ENCODE measurements at regions not wholly inside any gene's neighbourhood (a gene's known extent, or its start where the extent isn't known, plus 50 kb on each side); places are given as distances from the start of the nearest gene placed in this dataset.

GRCh38 chr2:180144338-180144813, 137.3 kb upstream of the CWC22 start:
- no peak overlapping the region for H3K27ac Mint-ChIP-seq (ENCODE audit: low read depth, unreplicated experiment)
- no peak overlapping the region for H3K4me3 Mint-ChIP-seq (ENCODE audit: unreplicated experiment)
- intact Hi-C loops (cut with micrococcal nuclease), result no loop called here
- ChIA-PET CTCF (interaction anchor here (0.5 to 0.9 kb wide), 4 partner anchors 19 to 916 kb away, joined by 3 to 5 read pairs (median 3); no protein-coding TSS in a partner anchor), POLR2A (no interaction called here)
- H3K27me3 Mint-ChIP-seq (ENCODE audit: insufficient read depth, unreplicated experiment), result no peaks in the 10 kb centered on the region
- no TSS peak for BruUV-seq (replicated peaks)
- no peaks in the 10 kb centered on the region for H3K9me3 Mint-ChIP-seq (ENCODE audit: unreplicated experiment)
- H3K4me1 Mint-ChIP-seq (ENCODE audit: insufficient read depth, unreplicated experiment), result no peaks in the 10 kb centered on the region
- TF ChIP-seq CTCF (IDR thresholded peaks at IDR 0.05; ENCODE audit: unreplicated experiment), result no peak
- no peaks in the 10 kb centered on the region for H3K36me3 Mint-ChIP-seq (ENCODE audit: insufficient read depth, unreplicated experiment)
- DNase-seq (ENCODE audit: unreplicated experiment), result no peak

DNA sequence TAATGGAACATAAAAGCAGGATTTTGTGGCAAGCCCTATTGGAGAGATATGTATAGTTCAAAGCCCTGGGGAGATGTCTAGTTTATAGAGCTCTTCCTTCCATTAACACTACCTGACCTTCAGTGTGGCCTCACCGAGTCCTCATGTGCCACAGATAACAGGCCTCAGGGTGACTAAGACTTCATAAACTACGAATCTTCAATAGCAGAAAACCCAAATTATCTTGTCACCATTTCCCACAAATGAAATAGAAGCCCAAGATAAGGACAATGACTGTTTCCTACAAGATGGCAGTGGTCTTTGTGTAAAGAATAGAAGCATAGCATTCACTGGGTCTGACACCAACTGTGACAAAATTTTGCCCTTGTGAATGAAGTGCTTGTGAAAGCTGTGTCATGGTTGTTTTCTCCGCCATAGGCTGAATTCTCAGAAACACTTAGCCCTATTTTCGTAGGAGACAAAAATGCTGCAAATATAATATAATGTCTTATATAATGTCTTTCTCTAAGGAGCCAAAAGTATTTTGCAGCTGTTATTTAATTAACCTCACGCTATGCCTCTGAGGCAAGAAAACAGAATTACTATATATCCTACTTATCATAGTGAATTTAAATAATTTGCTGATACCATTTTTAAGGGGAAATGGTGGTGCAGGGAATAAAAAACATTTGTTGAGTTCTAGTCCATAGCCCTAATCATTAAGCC, 136.7 kb upstream of the CWC22 start:
- ChIA-PET POLR2A (no interaction called here), CTCF (interaction anchor here (0.5 to 0.9 kb wide), 4 partner anchors 18 to 916 kb away, joined by 3 to 5 read pairs (median 3); no protein-coding TSS in a partner anchor)
- BruUV-seq (replicated peaks), result no TSS peak
- no peaks in the 10 kb centered on the region for H3K9me3 Mint-ChIP-seq (ENCODE audit: unreplicated experiment)
- H3K4me1 Mint-ChIP-seq (ENCODE audit: insufficient read depth, unreplicated experiment), result no peaks in the 10 kb centered on the region
- no peak for TF ChIP-seq CTCF (IDR thresholded peaks at IDR 0.05; ENCODE audit: unreplicated experiment)
- H3K27me3 Mint-ChIP-seq (ENCODE audit: insufficient read depth, unreplicated experiment), result no peaks in the 10 kb centered on the region
- intact Hi-C loops (cut with micrococcal nuclease), result no loop called here
- H3K36me3 Mint-ChIP-seq (ENCODE audit: insufficient read depth, unreplicated experiment), result no peaks in the 10 kb centered on the region
- no peak overlapping the region for H3K4me3 Mint-ChIP-seq (ENCODE audit: unreplicated experiment)
- DNase-seq (ENCODE audit: unreplicated experiment), result no peak
- no peak overlapping the region for H3K27ac Mint-ChIP-seq (ENCODE audit: low read depth, unreplicated experiment)

GRCh38 chr2:180141600-180141999, 134.5 kb upstream of the CWC22 start:
- BruUV-seq (replicated peaks), result no TSS peak
- Mint-ChIP-seq H3K4me3 (ENCODE audit: unreplicated experiment) (no peak overlapping the region), H3K36me3 (ENCODE audit: insufficient read depth, unreplicated experiment) (no peaks in the 10 kb centered on the region), H3K27me3 (ENCODE audit: insufficient read depth, unreplicated experiment) (no peaks in the 10 kb centered on the region), H3K9me3 (ENCODE audit: unreplicated experiment) (no peaks in the 10 kb centered on the region), H3K27ac (ENCODE audit: low read depth, unreplicated experiment) (no peak overlapping the region), H3K4me1 (ENCODE audit: insufficient read depth, unreplicated experiment) (no peaks in the 10 kb centered on the region)
- TF ChIP-seq CTCF (IDR thresholded peaks at IDR 0.05; ENCODE audit: unreplicated experiment), result no peak
- CTCF ChIA-PET, result no interaction called here
- intact Hi-C loops (cut with micrococcal nuclease), result no loop called here
- no peak for DNase-seq (ENCODE audit: unreplicated experiment)
- POLR2A ChIA-PET, result no interaction called here

GRCh38 chr2:180133736-180134135, 126.6 kb upstream of the CWC22 start:
- ChIA-PET POLR2A (no interaction called here), CTCF (interaction anchor here (1.3 to 1.8 kb wide), 2 partner anchors 10 to 846 kb away, joined by 3 to 7 read pairs; no protein-coding TSS in a partner anchor)
- no peak overlapping the region for H3K4me3 Mint-ChIP-seq (ENCODE audit: unreplicated experiment)
- DNase-seq (ENCODE audit: unreplicated experiment), result no peak
- H3K27ac Mint-ChIP-seq (ENCODE audit: low read depth, unreplicated experiment), result no peak overlapping the region
- H3K4me1 Mint-ChIP-seq (ENCODE audit: insufficient read depth, unreplicated experiment), result peaks cover 10% of the 10 kb centered on the region
- no TSS peak for BruUV-seq (replicated peaks)
- H3K27me3 Mint-ChIP-seq (ENCODE audit: insufficient read depth, unreplicated experiment), result no peaks in the 10 kb centered on the region
- no peaks in the 10 kb centered on the region for H3K36me3 Mint-ChIP-seq (ENCODE audit: insufficient read depth, unreplicated experiment)
- no peak for TF ChIP-seq CTCF (IDR thresholded peaks at IDR 0.05; ENCODE audit: unreplicated experiment)
- no peaks in the 10 kb centered on the region for H3K9me3 Mint-ChIP-seq (ENCODE audit: unreplicated experiment)
- intact Hi-C loops (cut with micrococcal nuclease), result no loop called here
